Panc1 (cell line): ENCODE measurements at regions not wholly inside any gene's neighbourhood (a gene's known extent, or its start where the extent isn't known, plus 50 kb on each side); places are given as distances from the start of the nearest gene placed in this dataset.

Experiments used
- ATAC-seq: fragments of 200-7000 bp; cut with Tn5 transposase; 2 replicates; pipeline ENCODE4 v1.9.1; 2020; ENCODE audit warnings: mild to moderate bottlenecking, moderate library complexity
- BruUV-seq: library from RNA; stranded (reverse); fragments of 400-500 nt; replicated peaks from 2 replicates; lab custom pipeline; 2021; lab: Mats Ljungman, UMichigan
- CTCF ChIA-PET: fragments of 300-600 bp; sonication (Branson Sonifier 250); formaldehyde crosslinking; loops from one replicate; lab custom pipeline; 2022; ENCODE audit warnings: antibody characterized with exemption; lab: Charles Lee
- POLR2A ChIA-PET: fragments of 300-600 bp; sonication (Branson Sonifier 250); formaldehyde crosslinking; loops from one replicate; lab custom pipeline; 2022; ENCODE audit warnings: antibody characterized with exemption; lab: Charles Lee
- DNase-seq: peaks from one replicate; pipeline ENCODE4 v3.0.0-alpha.2; 2010; ENCODE audit warnings: low read depth, low spot score
- H3K27ac ChIP-seq: 2 replicates; pipeline ENCODE4 v1.5.1; 2011; ENCODE audit warnings: mild to moderate bottlenecking, low read length, inconsistent platforms
- H3K27me3 ChIP-seq: fragments of 200-500 bp; sonication (Bioruptor generic); 2 replicates; pipeline ENCODE4 v1.6.0; 2014; ENCODE audit warnings: low read length, inconsistent platforms; ENCODE audit not compliant: control insufficient read depth, insufficient read depth
- H3K36me3 ChIP-seq: fragments of 200-500 bp; sonication (Bioruptor generic); 2 replicates; pipeline ENCODE4 v1.5.1; 2014; ENCODE audit warnings: inconsistent platforms, mild to moderate bottlenecking, low read length, moderate library complexity; ENCODE audit not compliant: control insufficient read depth, insufficient read depth
- H3K4me1 ChIP-seq: 2 replicates; pipeline ENCODE4 v1.5.1; 2011; ENCODE audit warnings: inconsistent platforms, mild to moderate bottlenecking, low read length, moderate library complexity; ENCODE audit not compliant: control insufficient read depth, insufficient read depth
- H3K4me3 ChIP-seq, 2 experiments: 2 replicates each; pipeline ENCODE4 v1.5.1; 2011 to 2012; ENCODE audit warnings: low read depth in 2 of 2, low read length in 2 of 2, mild to moderate bottlenecking in 2 of 2, inconsistent platforms in 1 of 2, moderate library complexity in 1 of 2
- H3K9me3 ChIP-seq: fragments of 200-500 bp; sonication (Bioruptor generic); 2 replicates; pipeline ENCODE4 v1.5.1; 2014; ENCODE audit warnings: low read depth, mild to moderate bottlenecking, inconsistent platforms, low read length, moderate library complexity; ENCODE audit not compliant: control insufficient read depth, insufficient read depth
- CTCF ChIP-seq: fragments of 450-650 bp; IDR thresholded peaks from 2 replicates; pipeline ENCODE4 v1.5.1; 2017; ENCODE audit warnings: mild to moderate bottlenecking
- POLR2AphosphoS5 ChIP-seq: IDR thresholded peaks from 2 replicates; pipeline ENCODE4 v1.6.1; 2012; ENCODE audit warnings: mild to moderate bottlenecking, low read depth, low read length, moderate library complexity
- SIN3A ChIP-seq: IDR thresholded peaks from 2 replicates; pipeline ENCODE4 v1.6.1; 2012; ENCODE audit warnings: low read depth, mild to moderate bottlenecking, low read length, moderate library complexity, borderline replicate concordance; ENCODE audit not compliant: insufficient read depth
- TCF7L2 ChIP-seq: IDR thresholded peaks from 2 replicates; pipeline ENCODE4 v1.6.1; 2011; ENCODE audit warnings: mild to moderate bottlenecking, low read depth, low read length, inconsistent platforms
- in situ Hi-C: cut with HindIII; loops from 2 replicates; pipeline ENCODE4 v1.10.0; 2016; ENCODE audit warnings: low sequenced_read_pairs, low pct_unique_long_range_greater_than_20kb
- intact Hi-C: fragments of 100-400 bp; cut with micrococcal nuclease; formaldehyde crosslinking; loops from one replicate; pipeline ENCODE4 v1.10.0; 2022; ENCODE audit not compliant: unreplicated experiment
- TF ChIP-seq, protein P1 (sequence below), 2 experiments: IDR thresholded peaks; 2 replicates each; pipeline ENCODE4 v1.6.1; 2011 to 2012; ENCODE audit warnings: low read depth in 2 of 2, control low read depth in 1 of 2, low read length in 1 of 2, mild to moderate bottlenecking in 1 of 2, moderate library complexity in 1 of 2; ENCODE audit not compliant: insufficient read depth in 1 of 2

- in situ Hi-C loops: no loop called here
- DNase-seq (no peak), ATAC-seq (no peak)
- H3K9me3 ChIP-seq: no peaks in the 10 kb centered on the region
- CTCF ChIA-PET: no interaction called here
- intact Hi-C loops: no loop called here
- no peak overlapping the region for H3K27ac ChIP-seq
- no peak overlapping the region for H3K4me3 ChIP-seq
- no peaks in the 10 kb centered on the region for H3K27me3 ChIP-seq
- no peak for TF ChIP-seq SIN3A
- TF ChIP-seq POLR2AphosphoS5: no peak
- TF ChIP-seq CTCF: no peak
- TF ChIP-seq, protein P1, sequence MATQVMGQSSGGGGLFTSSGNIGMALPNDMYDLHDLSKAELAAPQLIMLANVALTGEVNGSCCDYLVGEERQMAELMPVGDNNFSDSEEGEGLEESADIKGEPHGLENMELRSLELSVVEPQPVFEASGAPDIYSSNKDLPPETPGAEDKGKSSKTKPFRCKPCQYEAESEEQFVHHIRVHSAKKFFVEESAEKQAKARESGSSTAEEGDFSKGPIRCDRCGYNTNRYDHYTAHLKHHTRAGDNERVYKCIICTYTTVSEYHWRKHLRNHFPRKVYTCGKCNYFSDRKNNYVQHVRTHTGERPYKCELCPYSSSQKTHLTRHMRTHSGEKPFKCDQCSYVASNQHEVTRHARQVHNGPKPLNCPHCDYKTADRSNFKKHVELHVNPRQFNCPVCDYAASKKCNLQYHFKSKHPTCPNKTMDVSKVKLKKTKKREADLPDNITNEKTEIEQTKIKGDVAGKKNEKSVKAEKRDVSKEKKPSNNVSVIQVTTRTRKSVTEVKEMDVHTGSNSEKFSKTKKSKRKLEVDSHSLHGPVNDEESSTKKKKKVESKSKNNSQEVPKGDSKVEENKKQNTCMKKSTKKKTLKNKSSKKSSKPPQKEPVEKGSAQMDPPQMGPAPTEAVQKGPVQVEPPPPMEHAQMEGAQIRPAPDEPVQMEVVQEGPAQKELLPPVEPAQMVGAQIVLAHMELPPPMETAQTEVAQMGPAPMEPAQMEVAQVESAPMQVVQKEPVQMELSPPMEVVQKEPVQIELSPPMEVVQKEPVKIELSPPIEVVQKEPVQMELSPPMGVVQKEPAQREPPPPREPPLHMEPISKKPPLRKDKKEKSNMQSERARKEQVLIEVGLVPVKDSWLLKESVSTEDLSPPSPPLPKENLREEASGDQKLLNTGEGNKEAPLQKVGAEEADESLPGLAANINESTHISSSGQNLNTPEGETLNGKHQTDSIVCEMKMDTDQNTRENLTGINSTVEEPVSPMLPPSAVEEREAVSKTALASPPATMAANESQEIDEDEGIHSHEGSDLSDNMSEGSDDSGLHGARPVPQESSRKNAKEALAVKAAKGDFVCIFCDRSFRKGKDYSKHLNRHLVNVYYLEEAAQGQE (IDR thresholded peaks at IDR 0.05; ENCODE audit: insufficient read depth in 1 of 2, low read depth in 2 of 2, low read length in 1 of 2): no peak
- TF ChIP-seq TCF7L2: no peak
- H3K36me3 ChIP-seq: no peaks in the 10 kb centered on the region
- POLR2A ChIA-PET: no interaction called here
- no TSS peak for BruUV-seq
- H3K4me1 ChIP-seq: no peaks in the 10 kb centered on the region
These were observed 1297.4 kb downstream of the PCDH9 start for GRCh38 chr13:65932587-65933239.

GRCh38 chr13:65932013-65932412 lies 1298.1 kb downstream of the PCDH9 start:
- CTCF ChIA-PET: no interaction called here
- POLR2A ChIA-PET: no interaction called here
- TF ChIP-seq CTCF (no peak), SIN3A (no peak), POLR2AphosphoS5 (no peak), TCF7L2 (no peak)
- TF ChIP-seq, protein P1 (IDR thresholded peaks at IDR 0.05; ENCODE audit: insufficient read depth in 1 of 2, low read depth in 2 of 2, low read length in 1 of 2): no peak
- ATAC-seq: no peak
- no peaks in the 10 kb centered on the region for H3K4me1 ChIP-seq
- H3K9me3 ChIP-seq: no peaks in the 10 kb centered on the region
- no peaks in the 10 kb centered on the region for H3K27me3 ChIP-seq
- in situ Hi-C loops: no loop called here
- no peak overlapping the region for H3K4me3 ChIP-seq
- no TSS peak for BruUV-seq
- no peaks in the 10 kb centered on the region for H3K36me3 ChIP-seq
- intact Hi-C loops: no loop called here
- no peak overlapping the region for H3K27ac ChIP-seq
- no peak for DNase-seq
